Naive thymus-derived CD4-positive, alpha-beta T cell (primary cell): ENCODE measurements at regions not wholly inside any gene's neighbourhood (a gene's known extent, or its start where the extent isn't known, plus 50 kb on each side); places are given as distances from the start of the nearest gene placed in this dataset.

Experiments used
- ATAC-seq: fragments of 150-1000 bp; cut with Tn5 transposase; 2 replicates; pipeline ENCODE4 v1.10.0; 2021; ENCODE audit warnings: mild to moderate bottlenecking, moderate library complexity
- CTCF ChIA-PET: fragments of 350-600 bp; sonication (Branson Sonifier 250); formaldehyde crosslinking; loops from one replicate; lab custom pipeline; 2021; ENCODE audit warnings: antibody characterized with exemption; lab: Charles Lee
- POLR2A ChIA-PET: fragments of 350-600 bp; sonication (Branson Sonifier 250); formaldehyde crosslinking; loops from one replicate; lab custom pipeline; 2021; ENCODE audit warnings: antibody characterized with exemption, inconsistent platforms; lab: Charles Lee
- DNase-seq, 9 donors: peaks; one replicate each; pipeline versions ENCODE4 v3.0.0 to v3.0.0-alpha.2; 2020 to 2022; ENCODE audit warnings: mixed read lengths in 1 of 9
- H3K27ac ChIP-seq: one replicate; pipeline ENCODE4 v1.7.0; 2013; ENCODE audit warnings: mild to moderate bottlenecking, low read depth, low read length, moderate library complexity
- H3K27me3 ChIP-seq, 2 donors: one replicate each; pipeline ENCODE4 v1.7.0; 2013; ENCODE audit warnings: low read length in 2 of 2, mild to moderate bottlenecking in 2 of 2, moderate library complexity in 2 of 2; ENCODE audit not compliant: control insufficient read depth in 2 of 2, insufficient read depth in 2 of 2
- H3K36me3 ChIP-seq, 3 experiments: 1 replicate in 2 of 3; 2 replicates in 1 of 3; pipeline ENCODE4 v1.7.0; 2013; ENCODE audit warnings: low read length in 3 of 3, mild to moderate bottlenecking in 3 of 3, moderate library complexity in 1 of 3; ENCODE audit not compliant: insufficient read depth in 3 of 3, control insufficient read depth in 2 of 3
- H3K4me1 ChIP-seq, 2 donors: one replicate each; pipeline ENCODE4 v1.7.0; 2013; ENCODE audit warnings: low read length in 2 of 2, mild to moderate bottlenecking in 2 of 2, moderate library complexity in 1 of 2; ENCODE audit not compliant: control insufficient read depth in 2 of 2, insufficient read depth in 2 of 2
- H3K4me3 ChIP-seq: 2 replicates; pipeline ENCODE4 v1.7.0; 2013; ENCODE audit warnings: mild to moderate bottlenecking, low read length
- H3K9me3 ChIP-seq, 3 experiments: 1 replicate in 2 of 3; 2 replicates in 1 of 3; pipeline ENCODE4 v1.7.0; 2013; ENCODE audit warnings: low read length in 3 of 3; ENCODE audit not compliant: control insufficient read depth in 2 of 3
- H3K27ac Mint-ChIP-seq, 9 donors: one replicate each; pipeline ENCODE4 v1.8.0; 2020 to 2022; ENCODE audit warnings: mixed read lengths in 9 of 9, mild to moderate bottlenecking in 8 of 9, moderate library complexity in 5 of 9, inconsistent platforms in 2 of 9
- H3K27me3 Mint-ChIP-seq, 5 donors: one replicate each; pipeline ENCODE4 v1.8.0; 2021 to 2022; ENCODE audit warnings: mixed read lengths in 5 of 5, mild to moderate bottlenecking in 1 of 5
- H3K36me3 Mint-ChIP-seq, 5 donors: one replicate each; pipeline ENCODE4 v1.8.0; 2020 to 2022; ENCODE audit warnings: mixed read lengths in 5 of 5, mild to moderate bottlenecking in 3 of 5, inconsistent platforms in 1 of 5
- H3K4me1 Mint-ChIP-seq, 7 donors: one replicate each; pipeline ENCODE4 v1.8.0; 2020 to 2022; ENCODE audit warnings: mixed read lengths in 7 of 7, mild to moderate bottlenecking in 3 of 7, inconsistent platforms in 1 of 7
- H3K4me3 Mint-ChIP-seq, 10 donors: one replicate each; pipeline ENCODE4 v1.8.0; 2020 to 2022; ENCODE audit warnings: mild to moderate bottlenecking in 10 of 10, mixed read lengths in 10 of 10, moderate library complexity in 6 of 10, inconsistent platforms in 2 of 10
- H3K9me3 Mint-ChIP-seq, 11 donors: one replicate each; pipeline ENCODE4 v1.8.0; 2020 to 2022; ENCODE audit warnings: mixed read lengths in 11 of 11, mild to moderate bottlenecking in 4 of 11, inconsistent platforms in 1 of 11, moderate library complexity in 1 of 11
- intact Hi-C, 2 donors: fragments of 100-400 bp; cut with micrococcal nuclease; formaldehyde crosslinking; loops; one replicate each; pipeline ENCODE4 v1.15.1; 2023

- no peaks in the 10 kb centered on the region for H3K27me3 ChIP-seq
- ChIA-PET CTCF (no interaction called here), POLR2A (no interaction called here)
- H3K36me3 Mint-ChIP-seq = no peaks in the 10 kb centered on the region
- H3K4me3 Mint-ChIP-seq = no peak overlapping the region
- peaks cover 6 to 17% (median 8%) of the 10 kb centered on the region in 5 donors for H3K27me3 Mint-ChIP-seq
- no peak for ATAC-seq
- no peak overlapping the region for H3K27ac Mint-ChIP-seq
- intact Hi-C loops = no loop called here
- DNase-seq = no peak
- no peaks in the 10 kb centered on the region for H3K4me1 ChIP-seq
- H3K27ac ChIP-seq = no peak overlapping the region
- H3K9me3 Mint-ChIP-seq = peaks cover 0 to 3% (median 0%) of the 10 kb centered on the region in 11 donors
- no peaks in the 10 kb centered on the region for H3K4me1 Mint-ChIP-seq
- no peaks in the 10 kb centered on the region for H3K9me3 ChIP-seq
- no peak overlapping the region for H3K4me3 ChIP-seq
- no peaks in the 10 kb centered on the region for H3K36me3 ChIP-seq
These were observed 57.1 kb upstream of the AFDN start for GRCh38 chr6:167769408-167770190.

- H3K9me3 ChIP-seq = no peaks in the 10 kb centered on the region
- CTCF ChIA-PET = no interaction called here
- H3K36me3 Mint-ChIP-seq = no peaks in the 10 kb centered on the region
- no peaks in the 10 kb centered on the region for H3K27me3 ChIP-seq
- POLR2A ChIA-PET = no interaction called here
- DNase-seq = no peak
- no peak overlapping the region for H3K4me3 Mint-ChIP-seq
- H3K4me1 ChIP-seq = no peaks in the 10 kb centered on the region
- peaks cover 6 to 20% (median 8%) of the 10 kb centered on the region in 5 donors for H3K27me3 Mint-ChIP-seq
- H3K4me3 ChIP-seq = no peak overlapping the region
- no peak overlapping the region for H3K27ac ChIP-seq
- no peak for ATAC-seq
- H3K4me1 Mint-ChIP-seq = no peaks in the 10 kb centered on the region
- no peaks in the 10 kb centered on the region for H3K36me3 ChIP-seq
- H3K9me3 Mint-ChIP-seq = peaks cover 0 to 3% (median 0%) of the 10 kb centered on the region in 11 donors
- intact Hi-C loops = no loop called here
- H3K27ac Mint-ChIP-seq = no peak overlapping the region
These were observed 56.3 kb upstream of the AFDN start for GRCh38 chr6:167770291-167770955.

- Histone ChIP-seq H3K27ac (no peak overlapping the region), H3K9me3 (no peaks in the 10 kb centered on the region), H3K4me3 (no peak overlapping the region), H3K27me3 (no peaks in the 10 kb centered on the region), H3K36me3 (no peaks in the 10 kb centered on the region), H3K4me1 (no peaks in the 10 kb centered on the region)
- H3K9me3 Mint-ChIP-seq = peaks cover 0 to 3% (median 0%) of the 10 kb centered on the region in 11 donors
- intact Hi-C loops = no loop called here
- H3K27me3 Mint-ChIP-seq = peaks cover 3 to 24% (median 13%) of the 10 kb centered on the region in 5 donors
- CTCF ChIA-PET = no interaction called here
- no peaks in the 10 kb centered on the region for H3K4me1 Mint-ChIP-seq
- POLR2A ChIA-PET = no interaction called here
- no peak overlapping the region for H3K4me3 Mint-ChIP-seq
- DNase-seq (no peak), ATAC-seq (no peak)
- H3K36me3 Mint-ChIP-seq = no peaks in the 10 kb centered on the region
- no peak overlapping the region for H3K27ac Mint-ChIP-seq
These were observed 51.8 kb upstream of the AFDN start for GRCh38 chr6:167774881-167775280.

- Mint-ChIP-seq H3K36me3 (no peaks in the 10 kb centered on the region), H3K27me3 (peaks cover 7 to 25% (median 11%) of the 10 kb centered on the region in 5 donors), H3K4me1 (no peaks in the 10 kb centered on the region), H3K9me3 (no peaks in the 10 kb centered on the region), H3K4me3 (no peak overlapping the region), H3K27ac (no peak overlapping the region)
- no peaks in the 10 kb centered on the region for H3K27me3 ChIP-seq
- CTCF ChIA-PET = no interaction called here
- no peak overlapping the region for H3K27ac ChIP-seq
- ATAC-seq (no peak), DNase-seq (no peak)
- no peaks in the 10 kb centered on the region for H3K9me3 ChIP-seq
- intact Hi-C loops = no loop called here
- no peaks in the 10 kb centered on the region for H3K4me1 ChIP-seq
- no peaks in the 10 kb centered on the region for H3K36me3 ChIP-seq
- POLR2A ChIA-PET = no interaction called here
- no peak overlapping the region for H3K4me3 ChIP-seq
These were observed 49.6 kb upstream of the AFDN start for GRCh38 chr6:167776906-167777627.
